Fibroblast of villous mesenchyme (primary cell): ENCODE measurements at regions not wholly inside any gene's neighbourhood (a gene's known extent, or its start where the extent isn't known, plus 50 kb on each side); places are given as distances from the start of the nearest gene placed in this dataset.

Source experiments
- DNase-seq: peaks from one replicate; pipeline ENCODE4 v3.0.0-alpha.2; 2010; ENCODE audit warnings: low read depth
- H3K4me3 ChIP-seq: 2 replicates; pipeline ENCODE4 v1.5.1; 2011; ENCODE audit warnings: low read depth, mild to moderate bottlenecking, low read length
- TF ChIP-seq, protein P1 (sequence below): IDR thresholded peaks from 2 replicates; pipeline ENCODE4 v1.5.1; 2012; ENCODE audit warnings: low read depth, mild to moderate bottlenecking, low read length; ENCODE audit not compliant: insufficient read depth

DNA sequence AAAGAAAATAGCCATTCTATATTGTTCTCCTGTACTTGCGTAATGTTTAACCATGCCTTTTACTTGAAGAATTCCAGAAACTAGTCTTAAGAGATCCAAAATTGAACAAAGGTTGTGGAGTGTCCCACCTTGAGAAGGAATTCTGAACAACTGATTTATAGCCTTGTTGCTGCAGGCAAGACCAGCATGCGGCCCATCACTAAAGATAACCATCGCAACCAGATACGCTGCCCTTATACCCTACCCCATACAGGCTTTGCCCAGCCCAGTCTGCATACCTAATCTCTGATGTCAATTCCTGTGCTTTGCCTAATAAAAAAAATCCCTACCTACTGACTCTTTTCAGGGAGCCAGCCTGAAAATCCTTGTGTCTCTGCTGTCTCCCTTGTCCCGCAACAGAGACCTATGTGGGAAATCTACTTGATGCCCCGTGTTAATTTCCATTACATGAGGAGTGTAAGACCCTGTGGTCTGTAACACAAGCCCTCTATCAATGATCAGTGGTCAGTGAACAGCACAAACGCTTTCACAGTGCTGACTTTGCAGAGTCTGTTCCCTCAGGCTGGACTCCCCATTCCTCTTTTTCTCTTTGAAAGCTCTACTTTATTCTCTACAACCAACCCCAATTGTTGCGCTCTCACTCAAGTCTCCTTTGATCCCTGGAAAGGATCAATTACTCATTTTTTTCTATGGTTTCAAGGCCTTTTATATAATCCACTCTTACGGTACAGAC lies 125.7 kb upstream of the BTBD3 start:
- TF ChIP-seq, protein P1, sequence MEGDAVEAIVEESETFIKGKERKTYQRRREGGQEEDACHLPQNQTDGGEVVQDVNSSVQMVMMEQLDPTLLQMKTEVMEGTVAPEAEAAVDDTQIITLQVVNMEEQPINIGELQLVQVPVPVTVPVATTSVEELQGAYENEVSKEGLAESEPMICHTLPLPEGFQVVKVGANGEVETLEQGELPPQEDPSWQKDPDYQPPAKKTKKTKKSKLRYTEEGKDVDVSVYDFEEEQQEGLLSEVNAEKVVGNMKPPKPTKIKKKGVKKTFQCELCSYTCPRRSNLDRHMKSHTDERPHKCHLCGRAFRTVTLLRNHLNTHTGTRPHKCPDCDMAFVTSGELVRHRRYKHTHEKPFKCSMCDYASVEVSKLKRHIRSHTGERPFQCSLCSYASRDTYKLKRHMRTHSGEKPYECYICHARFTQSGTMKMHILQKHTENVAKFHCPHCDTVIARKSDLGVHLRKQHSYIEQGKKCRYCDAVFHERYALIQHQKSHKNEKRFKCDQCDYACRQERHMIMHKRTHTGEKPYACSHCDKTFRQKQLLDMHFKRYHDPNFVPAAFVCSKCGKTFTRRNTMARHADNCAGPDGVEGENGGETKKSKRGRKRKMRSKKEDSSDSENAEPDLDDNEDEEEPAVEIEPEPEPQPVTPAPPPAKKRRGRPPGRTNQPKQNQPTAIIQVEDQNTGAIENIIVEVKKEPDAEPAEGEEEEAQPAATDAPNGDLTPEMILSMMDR: no peak
- no peak for DNase-seq
- H3K4me3 ChIP-seq: no peak overlapping the region

DNA sequence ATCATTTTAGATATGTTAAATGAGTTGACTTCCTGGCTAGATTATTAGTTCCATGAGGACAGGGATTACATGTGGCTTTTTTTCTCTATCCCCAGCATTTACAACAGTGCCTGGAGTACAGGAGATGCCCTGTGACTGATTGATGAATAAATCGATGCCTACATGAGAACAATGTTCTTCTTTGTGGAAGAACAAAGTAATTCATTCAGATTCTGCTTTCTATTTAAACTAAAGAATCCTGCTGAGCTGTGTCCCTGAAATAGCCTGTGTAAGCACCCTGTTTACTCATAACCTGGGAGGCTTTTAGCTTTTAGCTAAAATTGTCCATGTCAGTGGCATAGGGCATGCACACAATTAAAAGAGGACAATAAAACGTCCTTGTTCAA lies 125.1 kb upstream of the BTBD3 start:
- no peak for DNase-seq
- H3K4me3 ChIP-seq: no peak overlapping the region

DNA sequence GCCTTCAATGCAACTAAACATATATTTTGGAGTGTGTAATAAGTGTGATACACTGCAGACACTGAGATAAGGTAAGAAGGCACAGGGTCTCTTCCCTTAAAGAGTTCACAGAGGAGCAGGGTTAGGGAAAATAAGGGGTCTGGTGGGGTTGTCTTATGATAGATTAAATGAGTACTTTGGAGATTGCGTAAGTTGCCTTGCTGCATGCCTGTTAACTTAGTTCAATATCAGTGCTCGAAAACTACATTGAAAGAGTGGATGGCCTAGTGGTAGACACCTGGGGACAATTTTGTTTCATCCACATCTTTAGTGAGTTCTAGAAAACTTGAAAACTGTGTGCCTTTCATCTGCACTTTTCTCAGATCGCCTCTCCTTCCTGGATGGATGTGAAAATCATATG lies 123.2 kb upstream of the BTBD3 start:
- no peak for DNase-seq
- no peak overlapping the region for H3K4me3 ChIP-seq
- TF ChIP-seq, protein P1: no peak

More for the DNA sequence above, 125.1 kb upstream of the BTBD3 start:
- TF ChIP-seq, protein P1: no peak

DNA sequence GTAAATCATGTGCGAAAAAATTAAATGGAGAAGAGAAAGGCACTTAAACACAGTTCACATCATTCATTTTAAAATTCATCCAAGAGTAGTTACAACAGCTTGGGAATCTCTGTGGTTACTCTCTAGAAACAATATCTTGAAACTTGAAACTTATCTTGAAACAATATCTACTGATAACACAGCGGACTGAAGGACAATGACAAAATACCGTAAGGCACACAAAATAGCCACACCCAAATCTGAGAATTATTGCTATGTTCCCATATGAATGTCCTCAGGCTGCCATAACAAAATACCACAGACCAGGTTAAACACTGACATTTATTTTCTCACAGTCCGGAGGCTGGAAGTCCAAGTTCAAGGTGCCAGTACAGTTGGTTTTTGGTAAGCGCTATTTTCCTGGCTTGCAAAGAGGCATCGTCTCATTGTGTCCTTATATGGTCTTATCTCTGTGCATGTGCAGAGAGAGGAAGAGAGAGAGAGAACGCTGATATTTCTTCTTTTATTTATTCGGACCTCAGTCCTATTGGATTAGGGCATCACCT lies 122.5 kb upstream of the BTBD3 start:
- no peak for DNase-seq

DNA sequence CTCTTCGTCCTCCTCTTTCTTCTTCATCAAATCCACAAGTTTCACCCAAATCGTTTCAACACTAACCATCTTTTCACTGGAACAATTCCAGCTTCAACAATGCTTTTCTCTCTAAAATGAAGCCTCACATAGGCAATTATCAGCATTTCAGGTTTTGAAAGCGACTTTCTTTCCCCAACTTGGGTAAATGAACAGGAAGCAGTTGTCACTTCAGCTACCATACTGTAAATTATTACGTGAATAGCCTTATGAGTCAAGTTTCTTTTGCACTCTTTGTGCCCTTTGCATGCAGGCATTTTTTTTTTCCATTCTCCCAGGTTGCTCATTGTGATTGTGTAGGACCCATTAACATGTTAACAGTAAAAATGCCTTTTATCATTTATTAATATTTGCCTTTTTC lies 121.7 kb upstream of the BTBD3 start:
- no peak for DNase-seq
- TF ChIP-seq, protein P1: no peak
- H3K4me3 ChIP-seq: no peak overlapping the region

More for the DNA sequence above, 122.5 kb upstream of the BTBD3 start:
- H3K4me3 ChIP-seq: no peak overlapping the region
- TF ChIP-seq, protein P1: no peak

DNA sequence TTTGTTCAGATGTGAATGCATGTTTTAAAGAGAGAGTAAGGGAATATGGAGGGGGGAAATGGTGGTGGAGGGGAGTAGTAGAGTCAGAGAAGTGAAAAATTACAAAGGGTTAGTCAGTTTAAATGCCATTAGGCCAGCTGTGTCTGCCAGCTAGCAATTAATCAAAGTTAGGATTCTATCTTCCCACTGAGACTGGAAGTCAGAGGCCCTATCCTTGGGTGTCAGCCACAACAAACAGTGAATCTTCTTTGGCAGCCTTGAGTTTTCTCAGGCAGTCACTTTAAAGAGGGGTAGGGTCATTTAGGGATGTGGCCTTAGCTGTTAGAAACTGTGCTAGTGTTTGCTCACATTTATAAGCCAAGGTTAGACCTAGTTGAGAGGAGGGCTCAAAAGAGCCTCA lies 120.5 kb upstream of the BTBD3 start:
- no peak overlapping the region for H3K4me3 ChIP-seq
- DNase-seq: no peak
- TF ChIP-seq, protein P1: no peak
